Esophagus muscularis mucosa (tissue), 3 donors: ENCODE measurements at regions not wholly inside any gene's neighbourhood (a gene's known extent, or its start where the extent isn't known, plus 50 kb on each side); places are given as distances from the start of the nearest gene placed in this dataset.

Experiments
- POLR2A ChIP-seq: fragments of 450-650 bp; IDR thresholded peaks from one replicate; pipeline ENCODE4 v1.6.1; 2017; ENCODE audit warnings: antibody characterized with exemption, moderate library complexity, mild to moderate bottlenecking, low read depth
- TF ChIP-seq, protein P1 (sequence below), 3 experiments: fragments of 200-600 bp in 2 of 3; fragments of 450-650 bp in 1 of 3; sonication (generic) in 2 of 3; IDR thresholded peaks; one replicate each; pipeline ENCODE4 v1.5.1; 2017 to 2019; ENCODE audit warnings: antibody characterized with exemption in 3 of 3, mild to moderate bottlenecking in 2 of 3, moderate library complexity in 1 of 3

DNA sequence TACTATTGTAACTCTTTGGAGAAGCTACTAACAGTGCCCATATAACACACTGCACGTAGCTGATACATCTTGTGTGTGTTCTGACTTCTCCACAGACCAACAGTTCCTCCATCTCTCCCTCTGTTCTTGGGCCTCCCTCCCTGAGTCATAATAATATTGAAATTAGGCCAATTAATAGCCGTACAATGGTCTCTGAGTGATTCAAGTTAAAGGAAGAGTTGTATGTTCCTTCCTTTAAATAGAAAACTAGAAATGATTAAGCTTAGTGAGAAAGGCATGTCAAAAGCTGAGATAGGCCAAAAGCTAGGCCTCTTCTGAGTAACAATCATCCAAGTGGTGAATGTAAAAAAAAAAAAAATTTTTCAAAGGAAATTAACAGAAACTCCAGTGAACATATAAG is 828.4 kb upstream of the CHAC2 start:
- TF ChIP-seq, protein P1, sequence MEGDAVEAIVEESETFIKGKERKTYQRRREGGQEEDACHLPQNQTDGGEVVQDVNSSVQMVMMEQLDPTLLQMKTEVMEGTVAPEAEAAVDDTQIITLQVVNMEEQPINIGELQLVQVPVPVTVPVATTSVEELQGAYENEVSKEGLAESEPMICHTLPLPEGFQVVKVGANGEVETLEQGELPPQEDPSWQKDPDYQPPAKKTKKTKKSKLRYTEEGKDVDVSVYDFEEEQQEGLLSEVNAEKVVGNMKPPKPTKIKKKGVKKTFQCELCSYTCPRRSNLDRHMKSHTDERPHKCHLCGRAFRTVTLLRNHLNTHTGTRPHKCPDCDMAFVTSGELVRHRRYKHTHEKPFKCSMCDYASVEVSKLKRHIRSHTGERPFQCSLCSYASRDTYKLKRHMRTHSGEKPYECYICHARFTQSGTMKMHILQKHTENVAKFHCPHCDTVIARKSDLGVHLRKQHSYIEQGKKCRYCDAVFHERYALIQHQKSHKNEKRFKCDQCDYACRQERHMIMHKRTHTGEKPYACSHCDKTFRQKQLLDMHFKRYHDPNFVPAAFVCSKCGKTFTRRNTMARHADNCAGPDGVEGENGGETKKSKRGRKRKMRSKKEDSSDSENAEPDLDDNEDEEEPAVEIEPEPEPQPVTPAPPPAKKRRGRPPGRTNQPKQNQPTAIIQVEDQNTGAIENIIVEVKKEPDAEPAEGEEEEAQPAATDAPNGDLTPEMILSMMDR (IDR thresholded peaks at IDR 0.05): no peak
- no peak for TF ChIP-seq POLR2A
